Activated CD8-positive, alpha-beta T cell treated with anti-CD3 and anti-CD28 coated beads for 36 hours (primary cell): ENCODE measurements at regions not wholly inside any gene's neighbourhood (a gene's known extent, or its start where the extent isn't known, plus 50 kb on each side); places are given as distances from the start of the nearest gene placed in this dataset.
"Not testable (repeated sequence)": the region's sequence is repeated elsewhere in the genome, so short reads cannot be mapped to it uniquely, and the experiment has no call there.

ENCODE experiments used
- ATAC-seq: fragments of 200-7000 bp; cut with Tn5 transposase; one replicate; pipeline ENCODE4 v1.10.0; 2021; ENCODE audit warnings: mild to moderate bottlenecking, moderate library complexity
- CTCF ChIA-PET: fragments of 350-600 bp; sonication (Branson Sonifier 250); formaldehyde crosslinking; loops from one replicate; lab custom pipeline; 2021; ENCODE audit warnings: antibody characterized with exemption; lab: Charles Lee
- POLR2A ChIA-PET: fragments of 350-600 bp; sonication (Branson Sonifier 250); formaldehyde crosslinking; loops from one replicate; lab custom pipeline; 2021; ENCODE audit warnings: antibody characterized with exemption; lab: Charles Lee
- DNase-seq: peaks from one replicate; pipeline ENCODE4 v3.0.0-alpha.2; 2020
- H3K27ac Mint-ChIP-seq: one replicate; pipeline ENCODE4 v1.8.0; 2021; ENCODE audit warnings: mild to moderate bottlenecking, mixed read lengths
- H3K27me3 Mint-ChIP-seq: one replicate; pipeline ENCODE4 v1.8.0; 2021; ENCODE audit warnings: mixed read lengths
- H3K36me3 Mint-ChIP-seq: one replicate; pipeline ENCODE4 v1.8.0; 2021; ENCODE audit warnings: low read depth, mixed read lengths
- H3K4me1 Mint-ChIP-seq: one replicate; pipeline ENCODE4 v1.8.0; 2021; ENCODE audit warnings: low read depth, mixed read lengths
- H3K4me3 Mint-ChIP-seq: one replicate; pipeline ENCODE4 v1.8.0; 2021; ENCODE audit warnings: mild to moderate bottlenecking, moderate library complexity, mixed read lengths
- H3K9me3 Mint-ChIP-seq: one replicate; pipeline ENCODE4 v1.8.0; 2021; ENCODE audit warnings: mixed read lengths
- intact Hi-C: fragments of 100-400 bp; cut with micrococcal nuclease; formaldehyde crosslinking; loops from one replicate; pipeline ENCODE4 v1.10.0; 2022
- TF ChIP-seq, protein P1 (sequence below): fragments of 200-600 bp; IDR thresholded peaks from one replicate; pipeline ENCODE4 v1.8.0; 2022; ENCODE audit warnings: antibody characterized with exemption, mild to moderate bottlenecking

DNA sequence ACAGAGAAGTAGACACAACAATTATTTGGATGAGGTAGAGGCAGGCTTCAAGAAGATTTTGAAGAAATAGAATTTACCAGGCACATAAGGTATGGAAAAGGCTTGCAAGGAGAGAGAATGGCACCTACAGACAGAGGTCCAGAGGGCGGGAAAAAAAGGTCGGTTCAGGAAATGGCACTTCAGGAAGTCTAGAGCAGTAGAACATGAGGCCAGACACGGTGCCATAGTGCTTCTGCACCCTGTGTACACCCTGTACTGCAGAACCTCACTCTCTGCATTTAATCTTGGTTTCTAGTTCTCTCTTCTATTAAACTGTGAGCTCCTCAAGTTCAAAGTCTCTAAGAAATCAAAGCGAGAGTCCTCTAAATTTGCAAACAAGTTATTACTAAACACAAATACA, 113.4 kb upstream of the C2CD4B start:
- TF ChIP-seq, protein P1, sequence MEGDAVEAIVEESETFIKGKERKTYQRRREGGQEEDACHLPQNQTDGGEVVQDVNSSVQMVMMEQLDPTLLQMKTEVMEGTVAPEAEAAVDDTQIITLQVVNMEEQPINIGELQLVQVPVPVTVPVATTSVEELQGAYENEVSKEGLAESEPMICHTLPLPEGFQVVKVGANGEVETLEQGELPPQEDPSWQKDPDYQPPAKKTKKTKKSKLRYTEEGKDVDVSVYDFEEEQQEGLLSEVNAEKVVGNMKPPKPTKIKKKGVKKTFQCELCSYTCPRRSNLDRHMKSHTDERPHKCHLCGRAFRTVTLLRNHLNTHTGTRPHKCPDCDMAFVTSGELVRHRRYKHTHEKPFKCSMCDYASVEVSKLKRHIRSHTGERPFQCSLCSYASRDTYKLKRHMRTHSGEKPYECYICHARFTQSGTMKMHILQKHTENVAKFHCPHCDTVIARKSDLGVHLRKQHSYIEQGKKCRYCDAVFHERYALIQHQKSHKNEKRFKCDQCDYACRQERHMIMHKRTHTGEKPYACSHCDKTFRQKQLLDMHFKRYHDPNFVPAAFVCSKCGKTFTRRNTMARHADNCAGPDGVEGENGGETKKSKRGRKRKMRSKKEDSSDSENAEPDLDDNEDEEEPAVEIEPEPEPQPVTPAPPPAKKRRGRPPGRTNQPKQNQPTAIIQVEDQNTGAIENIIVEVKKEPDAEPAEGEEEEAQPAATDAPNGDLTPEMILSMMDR = no peak
- CTCF ChIA-PET = no interaction called here
- H3K4me3 Mint-ChIP-seq = no peak overlapping the region
- no peaks in the 10 kb centered on the region for H3K9me3 Mint-ChIP-seq
- no peak for ATAC-seq
- H3K36me3 Mint-ChIP-seq = no peaks in the 10 kb centered on the region
- peaks cover 11% of the 10 kb centered on the region for H3K27me3 Mint-ChIP-seq
- H3K4me1 Mint-ChIP-seq = no peaks in the 10 kb centered on the region
- DNase-seq = no peak
- intact Hi-C loops = no loop called here
- POLR2A ChIA-PET = no interaction called here
- H3K27ac Mint-ChIP-seq = no peak overlapping the region

DNA sequence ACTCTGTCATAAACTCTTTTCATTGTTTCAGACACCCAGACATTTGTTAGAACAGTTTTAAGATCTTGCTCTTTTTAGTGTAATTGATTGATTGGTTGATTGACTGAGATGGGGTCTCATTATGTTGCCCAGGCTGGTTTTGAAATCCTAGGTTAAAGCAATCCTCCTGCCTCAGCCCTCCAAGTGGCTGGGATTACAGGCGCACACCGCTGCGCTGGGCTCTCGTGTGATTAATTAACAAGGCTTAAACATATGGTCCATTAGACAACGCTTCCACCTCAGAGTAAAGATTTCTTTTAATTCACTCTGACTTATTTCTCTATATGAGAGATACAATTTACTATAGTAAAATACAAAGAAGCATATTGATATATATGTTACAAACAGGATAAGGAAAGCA, 114.0 kb upstream of the C2CD4B start:
- H3K9me3 Mint-ChIP-seq = no peaks in the 10 kb centered on the region
- ATAC-seq = no peak
- CTCF ChIA-PET = interaction anchor here (1.1 kb wide), 1 partner anchor 25 kb away, joined by 3 read pairs; no protein-coding TSS in a partner anchor

DNA sequence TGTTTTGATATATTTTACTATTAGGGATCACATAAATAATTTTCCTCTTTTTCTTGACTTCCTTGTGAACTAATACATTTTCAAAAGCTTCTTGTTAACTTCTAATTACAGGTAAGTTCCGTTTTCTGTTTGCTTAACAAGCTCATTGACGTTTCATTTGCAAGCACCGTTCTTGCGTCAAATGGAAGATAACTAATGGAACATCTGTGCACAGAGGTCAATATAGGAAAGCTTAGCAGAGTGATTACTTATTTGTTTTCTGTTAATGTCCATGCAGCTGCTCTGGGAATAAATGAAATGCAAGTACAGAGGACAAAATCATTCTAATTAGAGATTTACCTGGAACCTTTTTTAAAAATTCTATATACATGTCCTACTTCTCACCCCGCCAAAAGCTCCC, 115.5 kb upstream of the C2CD4B start:
- Mint-ChIP-seq H3K27me3 (peaks cover 14% of the 10 kb centered on the region), H3K9me3 (no peaks in the 10 kb centered on the region), H3K4me3 (no peak overlapping the region), H3K27ac (no peak overlapping the region), H3K36me3 (no peaks in the 10 kb centered on the region), H3K4me1 (no peaks in the 10 kb centered on the region)
- ATAC-seq = no peak
- intact Hi-C loops = no loop called here
- CTCF ChIA-PET = no interaction called here
- TF ChIP-seq, protein P1 = no peak
- DNase-seq = no peak
- POLR2A ChIA-PET = no interaction called here

More for the DNA sequence above, 114.0 kb upstream of the C2CD4B start:
- Mint-ChIP-seq H3K4me1 (no peaks in the 10 kb centered on the region), H3K4me3 (no peak overlapping the region), H3K27me3 (peaks cover 11% of the 10 kb centered on the region), H3K27ac (no peak overlapping the region), H3K36me3 (no peaks in the 10 kb centered on the region)
- TF ChIP-seq, protein P1 = no peak
- no peak for DNase-seq
- POLR2A ChIA-PET = interaction anchor here (0.6 kb wide), 1 partner anchor 597 kb away, joined by 3 read pairs; no protein-coding TSS in a partner anchor
- intact Hi-C loops = no loop called here

DNA sequence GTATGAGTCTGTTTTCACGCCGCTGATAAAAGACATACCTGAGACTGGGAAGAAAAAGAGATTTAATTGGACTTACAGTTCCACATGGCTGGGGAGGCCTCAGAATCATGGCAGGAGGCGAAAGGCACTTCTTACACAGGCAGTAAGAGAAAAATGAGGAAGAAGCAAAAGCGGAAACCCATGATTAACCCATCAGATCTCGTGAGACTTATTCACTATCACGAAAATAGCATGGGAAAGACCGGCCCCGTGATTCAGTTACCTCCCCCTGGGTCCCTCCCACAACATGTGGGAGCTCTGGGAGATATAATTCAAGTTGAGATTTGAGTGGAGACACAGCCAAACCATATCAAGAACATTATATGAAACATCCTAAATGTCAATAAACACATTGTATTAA, 116.7 kb upstream of the C2CD4B start:
- intact Hi-C loops, H3K4me1 Mint-ChIP-seq, DNase-seq, H3K27ac Mint-ChIP-seq, H3K36me3 Mint-ChIP-seq, POLR2A ChIA-PET, H3K4me3 Mint-ChIP-seq, ATAC-seq, CTCF ChIA-PET, H3K9me3 Mint-ChIP-seq: not testable (repeated sequence)
- H3K27me3 Mint-ChIP-seq = peaks cover 18% of the 10 kb centered on the region

DNA sequence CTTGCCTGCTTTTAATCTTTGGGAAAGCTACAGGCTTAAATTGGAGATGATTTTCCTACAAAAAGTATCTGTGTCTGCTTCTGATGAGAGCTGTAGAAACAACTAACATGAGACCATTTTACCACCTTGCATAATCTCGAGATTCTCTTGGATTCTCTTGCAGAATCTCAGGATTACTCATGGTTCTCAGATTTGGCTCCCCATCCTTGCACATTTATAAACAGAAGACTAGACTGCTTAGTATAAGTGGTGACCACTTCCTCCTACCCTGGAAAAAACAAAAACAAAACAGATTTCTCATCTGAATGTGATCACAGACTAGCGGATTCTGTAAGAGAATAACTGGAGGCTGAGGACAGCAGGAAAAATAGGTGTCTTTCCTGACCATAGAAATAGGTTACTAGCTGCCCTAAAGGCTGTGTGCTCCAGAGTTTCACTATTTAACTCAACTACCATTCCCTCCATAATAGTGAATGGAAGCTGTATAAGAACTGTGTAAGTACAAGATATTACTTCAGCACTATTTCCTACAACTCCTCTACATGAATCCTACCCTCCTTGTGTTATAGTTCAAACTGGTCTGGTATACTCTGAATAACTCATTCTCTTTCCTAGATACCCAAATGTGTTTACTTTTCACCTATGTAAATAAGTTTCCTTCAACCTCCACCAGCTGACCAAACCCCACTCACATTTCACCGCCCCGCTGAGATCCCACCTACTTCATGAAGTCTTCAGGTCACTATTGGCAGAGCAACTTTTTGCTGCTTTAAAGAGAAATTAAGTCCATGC, 122.2 kb upstream of the C2CD4B start:
- ChIA-PET POLR2A (no interaction called here), CTCF (interaction anchor here (0.9 to 1.2 kb wide), 2 partner anchors 19 to 20 kb away, joined by 3 read pairs; no protein-coding TSS in a partner anchor)
- DNase-seq (no peak), ATAC-seq (no peak)
- TF ChIP-seq, protein P1 = no peak
- Mint-ChIP-seq H3K4me1 (no peaks in the 10 kb centered on the region), H3K36me3 (no peaks in the 10 kb centered on the region), H3K4me3 (no peak overlapping the region), H3K9me3 (no peaks in the 10 kb centered on the region), H3K27me3 (peaks cover 32% of the 10 kb centered on the region), H3K27ac (no peak overlapping the region)
- intact Hi-C loops = no loop called here
